Vagina (tissue), 2 donors: ENCODE measurements at regions not wholly inside any gene's neighbourhood (a gene's known extent, or its start where the extent isn't known, plus 50 kb on each side); places are given as distances from the start of the nearest gene placed in this dataset.

ENCODE experiments used
- CTCF ChIP-seq, 3 experiments: fragments of 450-650 bp in 2 of 3; fragments of 200-600 bp in 1 of 3; sonication (generic) in 1 of 3; IDR thresholded peaks; one replicate each; pipeline ENCODE4 v1.5.1; 2017 to 2019; ENCODE audit warnings: antibody characterized with exemption in 3 of 3, mild to moderate bottlenecking in 2 of 3, moderate library complexity in 2 of 3
- POLR2A ChIP-seq, 2 donors: fragments of 450-650 bp; IDR thresholded peaks; one replicate each; pipeline ENCODE4 v1.6.1; 2017; ENCODE audit warnings: antibody characterized with exemption in 2 of 2, mild to moderate bottlenecking in 2 of 2, moderate library complexity in 2 of 2
- POLR2AphosphoS5 ChIP-seq, 2 donors: sonication (generic); formaldehyde crosslinking; IDR thresholded peaks; one replicate each; pipeline ENCODE4 v1.9.0; 2017; ENCODE audit warnings: antibody characterized with exemption in 2 of 2, mild to moderate bottlenecking in 2 of 2, low read depth in 1 of 2; ENCODE audit not compliant: insufficient read depth in 1 of 2

- TF ChIP-seq CTCF (IDR thresholded peaks at IDR 0.05) (no peak), POLR2AphosphoS5 (IDR thresholded peaks at IDR 0.05; ENCODE audit: insufficient read depth in 1 of 2, low read depth in 1 of 2) (no peak), POLR2A (IDR thresholded peaks at IDR 0.05) (no peak)
Observed at GRCh38 chr5:1946776-1947175, 64.1 kb upstream of the IRX4 start.
